ENCODE measurements at regions not wholly inside any gene's neighbourhood (a gene's known extent, or its start where the extent isn't known, plus 50 kb on each side); places are given as distances from the start of the nearest gene placed in this dataset.

- Histone ChIP-seq H3K4me3 (ENCODE audit: low read depth, low read length) (no peak overlapping the region), H3K27me3 (ENCODE audit: control insufficient read depth, insufficient read depth, low read length) (no peaks in the 10 kb centered on the region), H3K36me3 (ENCODE audit: control insufficient read depth, insufficient read depth, low read length) (no peaks in the 10 kb centered on the region)
- TF ChIP-seq CTCF (IDR thresholded peaks at IDR 0.05; ENCODE audit: insufficient read depth, low read length, poor library complexity, severe bottlenecking) = no peak
- no peak for DNase-seq (ENCODE audit: low read depth)
These were observed 102.9 kb upstream of the TNIP3 start for GRCh38 chr4:121266982-121267381.

GRCh38 chr4:121256887-121257466 is 92.9 kb upstream of the TNIP3 start:
- no peaks in the 10 kb centered on the region for H3K27me3 ChIP-seq (ENCODE audit: control insufficient read depth, insufficient read depth, low read length)
- TF ChIP-seq CTCF (IDR thresholded peaks at IDR 0.05; ENCODE audit: insufficient read depth, low read length, poor library complexity, severe bottlenecking) = no peak
- DNase-seq (ENCODE audit: low read depth) = no peak
- H3K4me3 ChIP-seq (ENCODE audit: low read depth, low read length) = no peak overlapping the region
- H3K36me3 ChIP-seq (ENCODE audit: control insufficient read depth, insufficient read depth, low read length) = no peaks in the 10 kb centered on the region

- no peaks in the 10 kb centered on the region for H3K27me3 ChIP-seq (ENCODE audit: control insufficient read depth, insufficient read depth, low read length)
- TF ChIP-seq CTCF (IDR thresholded peaks at IDR 0.05; ENCODE audit: insufficient read depth, low read length, poor library complexity, severe bottlenecking) = no peak
- no peaks in the 10 kb centered on the region for H3K36me3 ChIP-seq (ENCODE audit: control insufficient read depth, insufficient read depth, low read length)
- DNase-seq (ENCODE audit: low read depth) = peak; percentile 66
- no peak overlapping the region for H3K4me3 ChIP-seq (ENCODE audit: low read depth, low read length)
These were observed 92.0 kb upstream of the TNIP3 start for GRCh38 chr4:121255986-121256750.

GRCh38 chr4:121253961-121254360 is 89.8 kb upstream of the TNIP3 start:
- H3K4me3 ChIP-seq (ENCODE audit: low read depth, low read length) = no peak overlapping the region
- TF ChIP-seq CTCF (IDR thresholded peaks at IDR 0.05; ENCODE audit: insufficient read depth, low read length, poor library complexity, severe bottlenecking) = no peak

GRCh38 chr4:121252224-121252806 is 88.2 kb upstream of the TNIP3 start:
- TF ChIP-seq CTCF (IDR thresholded peaks at IDR 0.05; ENCODE audit: insufficient read depth, low read length, poor library complexity, severe bottlenecking) = peak; percentile 87
- H3K27me3 ChIP-seq (ENCODE audit: control insufficient read depth, insufficient read depth, low read length) = no peaks in the 10 kb centered on the region
- no peaks in the 10 kb centered on the region for H3K36me3 ChIP-seq (ENCODE audit: control insufficient read depth, insufficient read depth, low read length)
- DNase-seq (ENCODE audit: low read depth) = peak; percentile 10
- H3K4me3 ChIP-seq (ENCODE audit: low read depth, low read length) = no peak overlapping the region

More at GRCh38 chr4:121253961-121254360, 89.8 kb upstream of the TNIP3 start:
- H3K36me3 ChIP-seq (ENCODE audit: control insufficient read depth, insufficient read depth, low read length) = no peaks in the 10 kb centered on the region
- no peak for DNase-seq (ENCODE audit: low read depth)
- no peaks in the 10 kb centered on the region for H3K27me3 ChIP-seq (ENCODE audit: control insufficient read depth, insufficient read depth, low read length)
